ENCODE measurements at regions not wholly inside any gene's neighbourhood (a gene's known extent, or its start where the extent isn't known, plus 50 kb on each side); places are given as distances from the start of the nearest gene placed in this dataset.

GRCh38 chr20:58596244-58596643 is 54.8 kb upstream of the STX16 start (continued):
- TF ChIP-seq ZBTB4 (CRISPR knock-in tag; IDR thresholded peaks at IDR 0.05), result no peak
- TF ChIP-seq ZZZ3 (IDR thresholded peaks at IDR 0.05; ENCODE audit: control insufficient read depth, insufficient read length, low read depth), result no peak
- TF ChIP-seq CREM (IDR thresholded peaks at IDR 0.05; ENCODE audit: low read depth), result no peak
- no peak for TF ChIP-seq SMAD5 (IDR thresholded peaks at IDR 0.05; ENCODE audit: low read depth)
- TF ChIP-seq CHD2 (IDR thresholded peaks at IDR 0.05; ENCODE audit: borderline replicate concordance, low read depth, low read length), result no peak
- TF ChIP-seq HDAC2 (IDR thresholded peaks at IDR 0.05), result no peak
- no peak for TF ChIP-seq IKZF2 (IDR thresholded peaks at IDR 0.05)
- TF ChIP-seq YY1 (IDR thresholded peaks at IDR 0.05; ENCODE audit: low read depth, low read length), result no peak
- TF ChIP-seq CHD4 (IDR thresholded peaks at IDR 0.05), result no peak
- TF ChIP-seq RELA (IDR thresholded peaks at IDR 0.05; ENCODE audit: borderline replicate concordance, partially characterized antibody), result no peak
- TF ChIP-seq ATF7 (IDR thresholded peaks at IDR 0.05; ENCODE audit: low read depth), result no peak

- Histone ChIP-seq H3K36me3 (ENCODE audit: control insufficient read depth in 2 of 2, insufficient read depth in 2 of 2, low read length in 1 of 2) (no peaks in the 10 kb centered on the region), H3K27me3 (replicated peaks in 1 of 2; ENCODE audit: control insufficient read depth in 2 of 2, insufficient read depth in 2 of 2, low read length in 1 of 2) (peaks cover 0 to 5% of the 10 kb centered on the region in 2 experiments; a peak in 2 of 4 replicates), H3K79me2 (ENCODE audit: control insufficient read depth, insufficient read depth, low read length) (no peaks in the 10 kb centered on the region), H3K9ac (ENCODE audit: control insufficient read depth, insufficient read depth, low read length) (no peak overlapping the region), H3K4me3 (no peak overlapping the region), H3K4me1 (ENCODE audit: control insufficient read depth, insufficient read depth, low read length) (no peaks in the 10 kb centered on the region), H3K9me3 (replicated peaks; ENCODE audit: control insufficient read depth, insufficient read depth, low read length) (no peaks in the 10 kb centered on the region), H2AFZ (ENCODE audit: control insufficient read depth, low read depth, low read length) (no peak overlapping the region), H3K27ac (ENCODE audit: control insufficient read depth, insufficient read depth) (no peak overlapping the region), H3K4me2 (ENCODE audit: control insufficient read depth, insufficient read depth) (no peak overlapping the region), H4K20me1 (ENCODE audit: control insufficient read depth, insufficient read depth) (no peaks in the 10 kb centered on the region)
- intact Hi-C loops (cut with micrococcal nuclease; ENCODE audit: unreplicated experiment), result no loop called here
- ChIA-PET CTCF (no interaction called here), RAD21 (ENCODE audit: unreplicated experiment) (no interaction called here), SMC1A (ENCODE audit: uncharacterized antibody, unreplicated experiment) (no interaction called here), POLR2A (interaction anchor here (0.6 kb wide), 1 partner anchor 71 kb away, joined by 3 read pairs; no protein-coding TSS in a partner anchor)
- no peak for ATAC-seq
- in situ Hi-C loops (cut with MboI), result no loop called here
- no peak for TF ChIP-seq PAX5 (IDR thresholded peaks at IDR 0.05; ENCODE audit: borderline replicate concordance, low read depth, low read length)
- no peak for TF ChIP-seq LARP7 (IDR thresholded peaks at IDR 0.05)
- no peak for TF ChIP-seq JUND (IDR thresholded peaks at IDR 0.05; ENCODE audit: low read depth, low read length)
- no TSS peak for BruUV-seq (replicated peaks)
- 35% methylated on average over 3 of the region's 3 CpGs for WGBS (ENCODE audit: insufficient coverage, insufficient replicate concordance, low lambda C conversion rate, missing lambda C conversion rate)
- no peak for DNase-seq (ENCODE audit: low read depth, low spot score)
- FAIRE-seq, result no peak
Observed at GRCh38 chr20:58595167-58595566, 55.9 kb upstream of the STX16 start.

All from GM12878 (cell line).